HG03342 (cell line): ENCODE measurements at regions not wholly inside any gene's neighbourhood (a gene's known extent, or its start where the extent isn't known, plus 50 kb on each side); places are given as distances from the start of the nearest gene placed in this dataset.

Experiments used
- ATAC-seq: cut with Tn5 transposase; IDR thresholded peaks from one replicate; pipeline ENCODE4 v1.9.1; 2021; ENCODE audit warnings: mild to moderate bottlenecking, moderate library complexity; ENCODE audit not compliant: unreplicated experiment

GRCh38 chr2:238979636-238980035, 131.8 kb downstream of the TWIST2 start:
- no peak for ATAC-seq

DNA sequence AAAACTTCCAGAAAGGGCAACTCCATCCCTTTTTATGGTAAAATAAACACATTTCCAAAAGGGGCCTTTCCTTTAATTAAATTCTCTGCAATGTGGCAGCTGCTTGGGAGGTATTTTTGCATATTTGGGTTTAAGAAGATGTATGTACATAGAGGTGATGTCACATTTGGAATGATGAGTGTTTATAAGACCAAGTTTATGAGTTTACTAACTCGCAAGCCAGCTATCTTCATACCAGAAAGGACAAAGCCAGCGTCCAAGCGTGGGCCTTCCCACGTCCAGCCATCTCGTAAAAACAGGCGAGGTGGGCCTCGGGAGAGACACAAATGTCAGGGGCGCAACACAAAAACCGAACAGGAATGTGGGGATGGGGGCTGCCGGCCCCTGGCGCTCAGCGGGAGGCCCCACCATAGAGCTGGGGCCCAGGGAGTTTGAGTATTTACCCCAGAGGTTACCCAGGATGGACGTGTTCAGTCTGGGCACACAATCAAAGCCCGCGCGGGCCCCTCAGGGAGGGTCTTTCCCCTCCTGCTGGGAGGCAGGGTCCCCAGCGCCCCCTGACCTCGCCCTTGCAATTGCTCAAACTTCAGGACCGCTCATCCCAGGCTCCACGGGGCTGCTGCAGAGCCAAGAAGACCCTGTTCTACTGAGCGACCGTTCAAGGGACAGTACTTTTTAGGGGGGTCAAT, 137.3 kb downstream of the TWIST2 start:
- ATAC-seq, result no peak

- no peak for ATAC-seq
These were observed 138.1 kb downstream of the TWIST2 start for GRCh38 chr2:238985931-238986446.

GRCh38 chr2:238986491-238987351, 138.8 kb downstream of the TWIST2 start:
- no peak for ATAC-seq

- no peak for ATAC-seq
These were observed 139.6 kb downstream of the TWIST2 start for GRCh38 chr2:238987352-238987981.

- no peak for ATAC-seq
These were observed 140.2 kb downstream of the TWIST2 start for GRCh38 chr2:238988105-238988504.

GRCh38 chr2:238988752-238989151, 140.9 kb downstream of the TWIST2 start:
- ATAC-seq, result no peak

DNA sequence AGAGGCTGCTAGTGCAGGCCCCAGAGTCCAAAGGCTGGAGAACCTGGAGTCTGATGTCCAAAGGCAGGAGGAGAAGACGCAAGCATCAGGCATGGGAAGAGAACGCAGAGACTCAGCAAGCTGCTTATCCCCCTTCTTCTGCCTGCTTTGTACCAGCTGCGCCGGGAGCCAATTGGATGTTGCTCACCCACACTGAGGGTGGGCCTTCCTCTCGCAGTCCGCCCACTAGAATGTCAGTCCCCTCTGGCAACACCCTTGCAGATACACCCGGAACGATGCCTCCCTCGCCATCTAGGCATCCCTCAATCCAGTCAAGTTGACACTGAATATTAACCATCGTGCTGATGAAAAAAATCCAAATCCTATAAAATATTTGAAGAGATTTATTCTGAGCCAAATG, 141.6 kb downstream of the TWIST2 start:
- no peak for ATAC-seq

DNA sequence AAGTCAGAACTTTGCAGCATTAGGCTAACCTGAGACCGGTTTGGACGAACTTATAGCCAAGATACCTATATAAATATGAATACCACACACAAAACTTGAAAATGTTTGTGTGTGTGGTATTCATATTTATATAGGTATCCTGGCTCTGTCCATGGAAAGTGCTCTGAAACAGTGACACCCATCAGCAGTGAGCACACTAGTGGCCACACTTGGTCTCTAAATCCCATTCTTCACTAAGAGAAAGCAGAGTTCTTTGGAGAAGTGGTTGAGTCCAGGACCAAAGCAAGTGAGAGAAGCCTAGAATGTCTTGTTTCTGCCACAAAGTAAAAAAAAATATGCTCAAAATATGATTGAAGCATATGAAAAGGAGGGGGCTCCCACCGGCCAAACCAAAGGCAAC, 146.5 kb downstream of the TWIST2 start:
- ATAC-seq, result no peak

GRCh38 chr2:238994876-238995275, 147.0 kb downstream of the TWIST2 start:
- no peak for ATAC-seq

- ATAC-seq, result no peak
These were observed 147.7 kb downstream of the TWIST2 start for GRCh38 chr2:238995634-238996033.

GRCh38 chr2:238996331-238997136, 148.6 kb downstream of the TWIST2 start:
- no peak for ATAC-seq

DNA sequence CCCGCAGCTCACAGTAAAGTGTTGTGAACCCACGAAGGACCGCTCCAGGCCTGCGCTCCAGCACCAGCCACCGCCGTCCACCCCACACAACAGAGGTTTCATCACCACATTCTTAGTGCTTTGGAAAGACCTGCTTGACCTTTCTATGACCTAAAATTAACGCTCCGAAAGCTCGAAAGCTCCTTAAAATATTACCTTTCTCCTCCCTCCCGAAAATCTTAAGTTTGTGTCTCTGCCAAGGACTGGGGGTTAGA, 149.2 kb downstream of the TWIST2 start:
- no peak for ATAC-seq

DNA sequence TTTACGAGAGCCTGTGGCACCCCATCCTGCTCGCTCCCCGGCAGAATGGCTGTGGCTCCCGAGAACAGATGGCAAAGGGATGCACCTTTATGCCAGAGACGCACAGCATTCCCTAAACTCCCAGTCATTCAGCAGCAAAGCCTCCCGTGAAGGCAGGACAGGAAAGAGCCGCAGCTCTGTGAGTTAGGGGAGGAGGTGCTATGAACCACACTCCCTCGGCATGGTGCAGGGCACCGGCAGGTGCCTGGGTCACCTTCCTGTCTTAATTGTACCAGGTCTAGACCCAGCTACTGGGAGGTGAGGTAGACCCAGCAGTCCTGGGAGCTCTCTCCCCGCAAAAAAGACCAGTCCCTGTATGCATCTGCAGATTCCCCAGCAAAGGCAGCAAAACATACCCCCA, 149.8 kb downstream of the TWIST2 start:
- ATAC-seq, result no peak
